ENCODE measurements at regions not wholly inside any gene's neighbourhood (a gene's known extent, or its start where the extent isn't known, plus 50 kb on each side); places are given as distances from the start of the nearest gene placed in this dataset.
"Not testable (repeated sequence)": the region's sequence is repeated elsewhere in the genome, so short reads cannot be mapped to it uniquely, and the experiment has no call there.

DNA sequence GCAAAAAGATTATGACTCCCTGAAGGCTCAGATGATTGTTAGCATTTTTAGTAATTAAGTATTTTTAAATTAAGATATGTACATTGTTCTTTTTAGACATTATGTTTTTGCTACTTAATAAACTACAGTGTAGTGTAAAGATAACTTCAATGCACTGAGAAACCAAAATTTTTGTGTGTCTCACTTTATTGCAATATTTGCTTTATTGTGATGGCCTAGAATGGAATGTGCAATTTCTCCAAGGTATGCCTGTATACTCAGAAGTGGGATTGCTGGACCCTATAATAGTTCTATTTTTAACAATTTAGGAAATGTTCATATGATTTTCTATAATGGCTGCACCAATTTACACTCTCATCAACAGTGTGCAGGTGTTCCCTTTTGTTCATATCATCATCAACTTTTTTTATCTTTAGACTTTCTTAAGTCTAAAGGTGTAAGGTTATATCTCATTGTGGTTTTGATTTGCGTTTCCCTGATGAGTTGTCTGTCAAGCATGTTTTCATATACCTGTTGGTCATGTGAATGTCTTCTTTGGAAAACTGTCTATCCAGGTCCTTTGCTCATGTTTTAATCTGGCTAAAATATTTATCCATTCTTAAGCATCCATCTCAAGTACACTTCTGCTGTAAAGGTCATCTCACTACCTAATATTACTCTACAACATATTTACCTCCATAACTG, 1323.5 kb upstream of the LRRTM3 start:
- DNase-seq = no peak
- no peaks in the 10 kb centered on the region for H3K27me3 Mint-ChIP-seq
- H3K4me3 Mint-ChIP-seq = no peak overlapping the region
- peaks cover 4% of the 10 kb centered on the region for H3K9me3 Mint-ChIP-seq
- H3K27ac Mint-ChIP-seq = no peak overlapping the region
- no peaks in the 10 kb centered on the region for H3K36me3 Mint-ChIP-seq
- no peaks in the 10 kb centered on the region for H3K4me1 Mint-ChIP-seq

DNA sequence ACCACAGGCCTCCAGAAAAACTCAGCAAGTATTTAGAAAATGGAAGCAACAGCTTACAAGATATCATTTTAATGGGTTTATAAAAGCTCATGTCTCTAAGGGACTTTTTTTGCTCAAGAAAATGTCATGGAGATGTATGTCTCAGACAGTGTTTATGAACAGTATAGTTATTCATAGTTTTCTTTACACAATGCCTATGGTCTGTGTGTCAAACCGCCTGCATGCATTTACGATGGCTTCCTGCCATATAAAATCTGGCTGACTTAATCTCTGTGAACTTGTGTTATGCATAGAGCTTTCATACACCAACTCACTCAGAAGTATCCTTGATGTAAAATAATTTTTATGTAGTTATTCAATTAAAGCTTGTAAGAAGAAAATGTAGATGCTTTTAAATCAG, 1314.2 kb upstream of the LRRTM3 start:
- H3K27ac Mint-ChIP-seq = no peak overlapping the region
- no peaks in the 10 kb centered on the region for H3K27me3 Mint-ChIP-seq
- no peaks in the 10 kb centered on the region for H3K36me3 Mint-ChIP-seq
- no peaks in the 10 kb centered on the region for H3K4me1 Mint-ChIP-seq
- H3K9me3 Mint-ChIP-seq = peaks cover 6% of the 10 kb centered on the region
- no peak for DNase-seq
- no peak overlapping the region for H3K4me3 Mint-ChIP-seq

DNA sequence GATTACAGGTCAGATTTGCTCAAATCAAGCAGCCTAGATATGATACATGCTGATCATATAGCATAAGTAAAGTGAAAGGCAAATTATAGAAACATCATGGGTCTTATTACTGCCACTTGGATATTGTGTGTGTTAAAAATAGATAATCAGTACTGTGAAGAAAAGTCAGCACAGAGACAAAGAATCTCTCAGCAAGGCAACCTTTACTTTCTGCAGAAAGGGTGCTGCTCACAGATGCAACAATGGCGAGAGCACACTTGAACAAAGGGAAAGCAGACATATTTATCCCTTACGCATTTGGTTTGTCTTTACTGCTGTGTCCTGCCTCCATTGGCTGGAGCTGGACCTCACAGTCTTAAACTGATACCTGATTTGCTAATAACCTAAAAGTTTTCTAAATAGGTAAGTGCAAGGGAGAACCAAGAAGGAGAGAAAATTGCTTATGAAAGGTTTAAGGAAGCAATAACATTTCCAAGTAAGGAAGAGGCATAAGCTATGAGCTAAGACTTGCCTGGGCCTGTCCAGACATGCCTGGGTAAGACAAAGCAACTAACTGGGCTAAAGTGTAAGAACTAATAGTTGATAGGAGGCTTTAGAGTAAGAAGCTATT, 1310.8 kb upstream of the LRRTM3 start:
- Mint-ChIP-seq H3K36me3 (no peaks in the 10 kb centered on the region), H3K9me3 (peaks cover 6% of the 10 kb centered on the region), H3K4me1 (no peaks in the 10 kb centered on the region), H3K27me3 (no peaks in the 10 kb centered on the region), H3K4me3 (no peak overlapping the region), H3K27ac (no peak overlapping the region)
- no peak for DNase-seq

DNA sequence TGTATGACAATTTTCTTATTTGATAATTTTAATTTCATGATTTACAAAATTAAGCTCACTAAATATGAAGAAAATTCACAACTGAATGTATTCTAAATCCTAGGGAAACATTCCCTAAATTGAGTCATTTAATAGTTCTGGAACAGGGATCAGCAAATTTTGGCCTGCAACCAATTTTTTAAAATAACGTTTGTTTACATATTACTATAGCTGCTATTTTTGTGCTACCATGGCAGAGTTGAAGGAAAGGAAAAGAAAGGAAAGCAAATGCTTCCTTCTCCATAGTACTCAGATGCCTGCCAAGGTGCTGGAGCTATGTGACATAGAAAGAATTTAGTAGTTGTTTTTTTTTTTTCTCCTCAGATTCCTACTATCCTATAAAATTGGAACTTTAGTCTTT, 1307.7 kb upstream of the LRRTM3 start:
- Mint-ChIP-seq H3K4me3 (no peak overlapping the region), H3K4me1 (no peaks in the 10 kb centered on the region), H3K36me3 (no peaks in the 10 kb centered on the region), H3K9me3 (peaks cover 8% of the 10 kb centered on the region), H3K27ac (no peak overlapping the region), H3K27me3 (no peaks in the 10 kb centered on the region)
- DNase-seq = no peak

DNA sequence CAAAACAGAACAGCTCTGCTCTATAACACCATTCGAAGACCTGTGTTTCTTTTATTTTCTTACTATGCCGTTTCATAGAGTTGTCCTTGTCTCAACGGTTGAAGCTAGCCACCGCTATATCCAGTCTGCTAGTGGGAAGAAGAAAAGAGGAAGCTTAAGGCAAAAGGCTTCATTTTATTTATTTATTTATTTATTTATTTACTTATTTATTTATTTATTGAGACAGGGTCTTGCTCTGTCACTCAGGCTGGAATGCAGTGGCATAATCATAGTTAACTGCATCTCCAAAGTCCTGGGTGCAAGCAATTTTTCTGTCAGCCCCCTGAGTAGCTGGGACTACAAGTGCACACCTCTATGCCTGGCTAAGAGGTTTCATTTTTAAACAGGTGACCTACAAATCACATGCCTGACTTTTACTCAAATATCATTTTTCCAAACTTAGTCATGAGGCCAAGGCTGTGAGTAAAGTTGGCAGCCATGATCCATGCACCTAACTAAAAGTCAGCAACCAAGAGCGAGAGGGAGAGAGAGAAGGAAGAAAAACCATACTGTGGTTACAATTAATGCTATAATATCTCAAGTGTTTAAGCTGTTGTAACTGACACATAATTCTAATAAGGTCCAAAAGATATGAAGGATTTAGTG, 1305.3 kb upstream of the LRRTM3 start:
- H3K4me1 Mint-ChIP-seq = no peaks in the 10 kb centered on the region
- no peaks in the 10 kb centered on the region for H3K27me3 Mint-ChIP-seq
- peaks cover 4% of the 10 kb centered on the region for H3K9me3 Mint-ChIP-seq
- no peak overlapping the region for H3K4me3 Mint-ChIP-seq
- no peaks in the 10 kb centered on the region for H3K36me3 Mint-ChIP-seq
- H3K27ac Mint-ChIP-seq = no peak overlapping the region
- no peak for DNase-seq

DNA sequence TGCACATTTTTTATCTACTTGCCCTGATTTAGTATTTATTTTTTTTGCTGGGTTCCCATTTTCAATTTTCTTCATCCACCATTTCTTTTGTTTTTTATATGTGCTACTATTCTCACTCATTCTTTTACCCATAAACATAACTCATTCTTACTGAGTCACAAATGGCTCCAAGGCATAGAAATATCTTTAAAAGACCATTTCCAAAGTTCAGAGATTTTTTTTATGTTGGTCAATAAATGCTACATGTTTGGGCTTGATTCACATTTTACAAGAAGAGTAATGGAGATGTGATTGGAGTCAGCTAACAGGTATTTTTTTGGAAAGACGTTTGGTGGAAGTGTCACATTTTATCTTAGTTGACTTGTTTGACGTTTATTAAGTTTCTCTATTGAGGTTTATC, 1303.2 kb upstream of the LRRTM3 start:
- H3K27ac Mint-ChIP-seq = no peak overlapping the region
- H3K4me3 Mint-ChIP-seq = no peak overlapping the region
- DNase-seq = no peak
- no peaks in the 10 kb centered on the region for H3K27me3 Mint-ChIP-seq
- no peaks in the 10 kb centered on the region for H3K4me1 Mint-ChIP-seq
- H3K9me3 Mint-ChIP-seq = peaks cover 3% of the 10 kb centered on the region
- no peaks in the 10 kb centered on the region for H3K36me3 Mint-ChIP-seq

DNA sequence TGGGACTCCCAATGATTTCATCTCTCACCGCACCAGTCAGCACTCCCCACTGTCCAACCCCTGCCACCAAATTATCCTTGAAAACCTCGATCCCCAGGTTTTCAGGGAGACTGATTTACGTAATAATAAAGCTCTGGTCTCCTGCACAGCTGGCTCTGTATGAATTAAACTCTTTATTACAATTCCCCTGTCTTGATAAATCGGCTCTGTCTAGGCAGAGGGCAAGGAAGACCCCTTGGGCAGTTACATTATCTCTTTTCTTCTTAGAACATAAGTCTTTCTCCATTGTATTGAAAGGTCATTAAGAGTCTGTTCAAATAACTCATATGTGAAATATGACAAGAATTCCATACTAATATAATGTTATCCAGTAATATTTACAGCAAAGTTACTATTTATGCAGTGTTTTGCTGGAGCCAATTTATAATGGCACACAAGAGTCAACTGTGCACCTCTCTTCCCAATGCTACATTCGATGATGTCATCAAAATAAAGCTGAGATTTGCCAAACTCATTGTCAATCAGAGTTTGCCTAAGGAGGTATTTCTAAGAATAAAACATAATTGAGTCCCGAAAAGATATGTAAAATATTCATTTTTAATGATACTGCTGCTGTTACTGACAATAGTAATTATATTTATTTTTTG, 1297.2 kb upstream of the LRRTM3 start:
- Mint-ChIP-seq H3K9me3 (peaks cover 6% of the 10 kb centered on the region), H3K4me3 (no peak overlapping the region), H3K27me3 (no peaks in the 10 kb centered on the region), H3K4me1 (no peaks in the 10 kb centered on the region), H3K27ac (no peak overlapping the region), H3K36me3 (no peaks in the 10 kb centered on the region)
- DNase-seq = no peak

DNA sequence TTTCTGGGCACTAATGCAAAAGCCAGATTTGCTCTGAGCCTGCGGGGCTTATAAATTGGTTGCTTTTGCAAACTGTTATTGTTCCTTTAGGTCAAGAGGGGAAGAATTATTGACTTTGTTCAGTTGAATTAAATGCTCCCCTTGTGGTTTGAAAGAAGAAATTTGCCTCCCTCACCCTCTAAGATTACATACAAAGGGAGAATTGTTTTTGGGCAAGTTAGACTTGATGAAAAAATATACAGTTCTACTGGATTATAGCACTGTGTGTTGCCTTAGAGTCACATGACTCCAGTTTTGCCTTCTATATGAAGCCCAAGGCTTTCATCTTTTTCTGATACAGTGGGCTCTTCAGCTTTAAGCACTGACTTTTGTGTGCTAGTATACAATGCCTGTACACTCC, 1265.8 kb upstream of the LRRTM3 start:
- Mint-ChIP-seq H3K27me3 (no peaks in the 10 kb centered on the region), H3K4me1 (no peaks in the 10 kb centered on the region), H3K27ac (no peak overlapping the region), H3K4me3 (no peak overlapping the region), H3K36me3 (no peaks in the 10 kb centered on the region), H3K9me3 (peaks cover 9% of the 10 kb centered on the region)
- no peak for DNase-seq

DNA sequence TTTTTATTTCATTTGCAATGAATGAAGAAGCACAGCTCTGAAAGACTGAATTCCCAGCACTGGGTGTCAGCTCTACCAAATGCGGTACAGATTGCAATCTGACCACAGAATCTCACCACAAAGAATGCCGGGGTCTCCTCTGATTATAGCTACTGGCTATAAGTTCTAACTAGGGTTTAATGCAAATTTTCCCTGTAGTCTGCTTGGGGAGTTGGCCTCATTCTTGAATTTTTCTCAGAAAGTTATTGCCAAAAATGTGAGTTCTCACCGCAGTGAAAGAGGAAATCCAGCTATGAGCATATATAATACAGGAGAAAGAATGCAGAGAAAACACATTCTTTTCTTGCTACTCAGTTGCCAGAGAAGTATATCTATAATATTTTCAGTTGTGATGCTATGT, 1255.7 kb upstream of the LRRTM3 start:
- no peaks in the 10 kb centered on the region for H3K36me3 Mint-ChIP-seq
- no peaks in the 10 kb centered on the region for H3K27me3 Mint-ChIP-seq
- no peak for DNase-seq

DNA sequence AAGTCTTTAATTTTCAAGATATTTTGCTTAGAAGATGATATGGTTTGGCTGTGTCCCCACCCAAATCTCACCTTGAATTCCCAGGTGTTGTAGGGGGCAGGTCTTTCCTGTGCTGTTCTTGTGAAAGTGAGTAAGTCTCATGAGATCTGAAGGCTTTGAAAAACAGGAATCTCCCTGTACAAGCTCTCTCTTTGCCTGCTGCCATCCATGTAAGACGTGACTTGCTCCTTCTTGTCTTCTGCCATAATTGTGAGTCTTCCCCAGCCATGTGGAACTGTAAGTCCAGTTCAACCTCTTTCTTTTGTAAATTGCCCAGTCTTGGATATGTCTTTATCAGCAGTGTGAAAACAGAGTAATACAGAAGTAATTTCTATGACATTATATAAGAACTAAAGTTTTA, 1255.2 kb upstream of the LRRTM3 start:
- H3K27me3 Mint-ChIP-seq, H3K4me1 Mint-ChIP-seq, H3K4me3 Mint-ChIP-seq, H3K9me3 Mint-ChIP-seq, H3K36me3 Mint-ChIP-seq, H3K27ac Mint-ChIP-seq, DNase-seq: not testable (repeated sequence)

More for the DNA sequence above, 1255.7 kb upstream of the LRRTM3 start:
- H3K9me3 Mint-ChIP-seq = no peaks in the 10 kb centered on the region
- H3K4me1 Mint-ChIP-seq = no peaks in the 10 kb centered on the region
- no peak overlapping the region for H3K4me3 Mint-ChIP-seq
- no peak overlapping the region for H3K27ac Mint-ChIP-seq

DNA sequence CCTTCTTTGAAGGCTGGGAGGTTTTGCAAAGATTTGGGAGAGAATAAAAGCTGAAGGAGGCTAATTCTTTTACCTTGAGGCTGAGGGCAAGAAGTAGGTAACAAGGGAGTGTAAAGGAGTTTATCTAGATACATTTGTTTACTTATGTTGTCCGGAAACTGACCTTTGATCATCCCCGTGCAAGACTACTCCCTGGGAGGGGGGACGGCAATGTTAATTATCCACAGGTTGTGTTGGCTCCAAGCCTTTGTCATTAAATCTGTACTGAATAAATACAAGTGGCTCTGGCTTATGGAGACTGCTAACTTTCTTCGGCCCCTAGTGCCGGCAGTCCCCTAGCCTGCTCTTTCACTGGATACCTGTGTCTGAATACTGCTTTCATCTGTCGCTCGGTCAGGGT, 1250.6 kb upstream of the LRRTM3 start:
- no peak overlapping the region for H3K27ac Mint-ChIP-seq
- H3K36me3 Mint-ChIP-seq = no peaks in the 10 kb centered on the region
- peaks cover 1% of the 10 kb centered on the region for H3K9me3 Mint-ChIP-seq
- no peak for DNase-seq
- no peaks in the 10 kb centered on the region for H3K4me1 Mint-ChIP-seq
- H3K27me3 Mint-ChIP-seq = no peaks in the 10 kb centered on the region
- H3K4me3 Mint-ChIP-seq = no peak overlapping the region

DNA sequence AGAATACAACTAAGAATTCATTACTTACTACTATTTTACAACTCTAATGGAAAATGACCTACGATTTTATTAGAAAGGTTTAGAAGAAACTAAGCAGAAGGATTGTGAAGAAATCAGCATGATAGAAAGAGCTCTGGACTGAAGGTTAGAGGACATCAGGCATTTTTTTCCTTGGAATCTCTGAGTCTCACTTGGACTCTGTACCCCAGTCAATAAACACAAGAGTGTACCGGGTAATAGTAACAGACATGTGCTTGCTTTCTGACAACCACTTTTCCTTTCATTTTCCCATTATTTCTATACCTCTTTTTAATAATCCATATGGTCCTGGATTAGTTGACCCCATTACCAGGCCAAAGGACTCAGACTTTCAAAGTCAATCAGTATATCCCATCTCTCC, 1240.9 kb upstream of the LRRTM3 start:
- Mint-ChIP-seq H3K27ac (no peak overlapping the region), H3K36me3 (no peaks in the 10 kb centered on the region), H3K4me3 (no peak overlapping the region), H3K9me3 (peaks cover 2% of the 10 kb centered on the region), H3K4me1 (no peaks in the 10 kb centered on the region), H3K27me3 (no peaks in the 10 kb centered on the region)
- DNase-seq = no peak

DNA sequence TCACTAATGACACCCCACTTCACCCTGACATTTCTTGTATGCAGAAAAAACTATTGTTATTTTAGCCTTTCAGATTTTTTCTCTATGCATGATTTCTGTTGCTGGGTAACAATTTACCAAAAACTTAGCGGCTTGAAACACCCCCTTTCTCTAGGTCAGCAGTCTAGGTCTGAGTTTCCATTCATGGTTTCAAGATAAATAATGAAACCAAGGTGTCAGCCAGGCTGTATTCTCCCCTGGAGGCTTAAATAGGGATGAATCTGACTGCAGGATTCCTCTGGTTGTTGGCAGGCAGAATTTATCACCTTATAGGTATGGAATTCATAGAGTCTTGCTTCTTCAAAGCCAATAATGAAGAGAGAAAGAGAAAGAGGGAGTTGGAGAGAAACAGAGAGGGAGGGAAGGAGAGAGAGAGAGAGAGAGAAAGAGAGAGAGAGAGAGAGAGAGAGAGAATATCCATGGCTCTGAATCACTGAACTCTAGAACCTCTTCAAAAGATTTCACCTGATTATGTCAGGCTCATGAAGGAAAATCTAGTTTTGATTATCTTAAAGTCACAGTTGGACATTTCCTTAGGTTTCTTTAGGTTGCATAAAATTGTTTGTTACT, 1224.6 kb upstream of the LRRTM3 start:
- H3K36me3 Mint-ChIP-seq = no peaks in the 10 kb centered on the region
- no peaks in the 10 kb centered on the region for H3K27me3 Mint-ChIP-seq
- H3K27ac Mint-ChIP-seq = no peak overlapping the region
- H3K9me3 Mint-ChIP-seq = peaks cover 7% of the 10 kb centered on the region
- no peaks in the 10 kb centered on the region for H3K4me1 Mint-ChIP-seq
- no peak overlapping the region for H3K4me3 Mint-ChIP-seq
- DNase-seq = no peak

DNA sequence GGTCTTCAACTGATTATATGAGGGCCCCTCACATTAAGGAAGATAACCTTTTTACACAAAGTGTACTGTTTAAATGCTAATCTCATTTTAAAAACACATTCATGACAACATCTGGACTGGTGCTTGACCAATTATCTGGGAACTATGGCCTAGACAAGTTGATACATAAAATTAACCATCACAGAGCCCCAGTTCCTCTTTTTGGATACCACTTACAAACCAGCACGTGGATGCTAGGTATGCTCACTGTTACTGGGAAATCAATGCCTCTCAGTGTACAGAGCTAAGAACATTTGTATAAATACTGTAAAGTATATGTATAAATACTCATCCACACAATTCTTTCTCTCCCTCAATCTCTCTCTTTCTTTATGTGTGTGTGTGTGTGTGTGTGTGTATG, 1217.8 kb upstream of the LRRTM3 start:
- no peaks in the 10 kb centered on the region for H3K4me1 Mint-ChIP-seq
- H3K9me3 Mint-ChIP-seq = peaks cover 4% of the 10 kb centered on the region
- no peak overlapping the region for H3K4me3 Mint-ChIP-seq
- H3K27ac Mint-ChIP-seq = no peak overlapping the region
- H3K36me3 Mint-ChIP-seq = no peaks in the 10 kb centered on the region
- no peaks in the 10 kb centered on the region for H3K27me3 Mint-ChIP-seq
- no peak for DNase-seq

DNA sequence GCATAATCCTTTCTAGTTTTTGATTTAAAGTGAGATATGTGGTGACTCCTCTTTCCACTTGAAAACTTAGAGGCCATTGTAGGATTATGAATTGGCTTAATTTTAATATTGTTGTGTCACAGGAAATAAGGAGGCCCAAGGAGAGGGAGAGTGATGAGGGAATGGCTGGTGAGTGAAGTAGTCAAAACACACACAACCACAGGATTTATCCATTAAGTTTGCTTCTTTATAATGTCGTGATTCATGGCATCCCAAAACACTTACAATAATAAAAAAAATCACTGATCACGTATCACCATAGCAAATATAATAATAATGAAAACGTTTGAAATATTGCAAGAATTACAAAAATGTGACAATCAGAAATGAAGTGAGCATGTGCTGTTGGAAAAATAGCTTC, 1215.5 kb upstream of the LRRTM3 start:
- no peak for DNase-seq
- Mint-ChIP-seq H3K4me1 (no peaks in the 10 kb centered on the region), H3K36me3 (no peaks in the 10 kb centered on the region)

More for the DNA sequence above, 1215.5 kb upstream of the LRRTM3 start:
- no peak overlapping the region for H3K27ac Mint-ChIP-seq
- H3K9me3 Mint-ChIP-seq = peaks cover 4% of the 10 kb centered on the region
- H3K4me3 Mint-ChIP-seq = no peak overlapping the region
- no peaks in the 10 kb centered on the region for H3K27me3 Mint-ChIP-seq
